Dedifferentiated amniotic fluid mesenchymal stem cell (primary cell): ENCODE measurements at regions not wholly inside any gene's neighbourhood (a gene's known extent, or its start where the extent isn't known, plus 50 kb on each side); places are given as distances from the start of the nearest gene placed in this dataset.
A peak's percentile ranks its signal among the peaks of the same experiment; 100 is the strongest.

Source experiments
- DNase-seq: peaks from one replicate; pipeline ENCODE4 v3.0.0-alpha.2; 2016; ENCODE audit errors: extremely low spot score

DNA sequence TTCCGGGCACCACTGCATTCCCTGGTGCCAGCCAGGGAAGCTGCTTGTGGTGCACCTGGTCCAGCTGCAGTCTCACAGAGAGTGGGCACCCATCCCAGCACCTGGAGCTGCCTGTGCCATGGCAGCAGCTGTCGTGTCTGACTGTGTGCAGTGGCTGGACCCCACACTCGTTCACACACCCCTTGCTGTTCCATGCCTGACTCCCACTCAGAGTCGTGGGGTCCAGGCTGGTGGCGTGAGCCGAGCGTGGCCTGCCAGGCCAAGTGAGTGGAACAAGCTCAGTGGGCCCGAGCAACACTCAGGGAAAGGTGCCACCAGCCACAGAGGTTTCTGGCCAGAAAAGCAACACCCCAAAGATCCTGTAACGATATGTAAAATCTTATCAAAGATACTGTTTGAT lies 97.2 kb upstream of the KCNK1 start:
- no peak for DNase-seq

- no peak for DNase-seq
Measured at GRCh38 chr1:233518344-233518743, 95.6 kb upstream of the KCNK1 start.

DNA sequence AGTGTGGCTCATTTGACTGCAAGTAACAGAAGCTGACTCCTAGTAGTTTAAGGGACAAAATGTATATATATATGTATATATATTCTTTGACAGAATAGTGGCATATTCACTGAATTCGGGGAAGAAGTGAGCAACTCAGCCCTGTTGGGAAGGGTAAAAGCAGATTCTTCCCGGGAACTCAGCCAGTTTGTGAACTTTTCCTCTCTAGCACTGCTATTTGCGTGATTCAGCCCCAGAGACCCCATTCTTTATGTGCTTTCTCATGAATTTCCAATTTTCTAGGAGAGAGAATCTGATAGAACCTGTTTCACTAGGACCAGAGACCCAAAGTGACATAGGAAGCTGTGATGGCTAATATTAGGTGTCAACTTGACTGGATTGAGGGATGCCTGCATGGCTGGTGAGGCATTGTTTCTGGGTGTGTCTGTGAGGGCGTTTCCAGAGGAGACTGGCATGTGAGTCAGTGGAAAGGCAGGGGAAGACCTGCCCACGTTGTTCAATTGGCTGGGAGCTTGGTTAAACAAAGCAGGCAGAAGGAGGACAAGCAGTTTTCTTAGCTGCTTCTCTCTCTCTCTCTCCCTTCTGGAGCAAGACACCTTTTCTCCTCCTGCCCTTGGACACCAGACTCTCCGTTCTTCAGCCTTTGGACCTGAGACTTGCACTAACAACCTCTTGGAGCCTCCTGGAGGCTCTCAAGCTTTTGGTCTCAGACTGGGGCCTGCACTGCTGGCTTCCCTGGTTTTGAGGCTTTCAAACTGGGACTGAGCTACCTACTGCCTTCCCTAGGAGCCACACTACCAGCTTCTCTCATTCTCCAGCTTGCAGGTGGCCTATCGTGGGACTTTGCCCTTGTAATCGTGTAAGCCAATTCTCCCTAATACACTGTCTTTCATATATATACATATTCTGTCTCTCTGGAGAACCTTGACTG lies 93.4 kb upstream of the KCNK1 start:
- peak; percentile 17 for DNase-seq

- no peak for DNase-seq
Measured at GRCh38 chr1:233523047-233523446, 90.9 kb upstream of the KCNK1 start.

DNA sequence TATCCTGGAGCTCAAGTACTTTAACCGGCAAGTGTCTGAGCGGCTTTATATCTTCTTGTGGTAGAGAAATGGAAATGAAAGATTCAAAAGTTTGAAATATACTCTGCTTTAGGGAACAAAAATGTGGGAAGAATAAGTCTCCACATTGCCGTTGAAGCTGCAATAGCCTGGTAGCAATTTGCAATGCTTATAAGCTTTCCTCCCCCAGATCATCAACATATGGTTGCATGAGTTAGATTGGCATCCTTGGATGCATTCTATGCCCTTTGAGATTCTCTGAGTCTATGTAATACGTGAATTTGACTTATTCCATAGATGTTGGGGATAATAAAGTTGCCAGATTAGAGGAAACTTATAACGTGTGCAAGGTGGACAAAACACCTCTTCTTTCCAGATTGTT lies 86.1 kb upstream of the KCNK1 start:
- no peak for DNase-seq

- DNase-seq: no peak
Measured at GRCh38 chr1:233530665-233531386, 83.1 kb upstream of the KCNK1 start.

GRCh38 chr1:233540816-233541215 lies 73.1 kb upstream of the KCNK1 start:
- no peak for DNase-seq

DNA sequence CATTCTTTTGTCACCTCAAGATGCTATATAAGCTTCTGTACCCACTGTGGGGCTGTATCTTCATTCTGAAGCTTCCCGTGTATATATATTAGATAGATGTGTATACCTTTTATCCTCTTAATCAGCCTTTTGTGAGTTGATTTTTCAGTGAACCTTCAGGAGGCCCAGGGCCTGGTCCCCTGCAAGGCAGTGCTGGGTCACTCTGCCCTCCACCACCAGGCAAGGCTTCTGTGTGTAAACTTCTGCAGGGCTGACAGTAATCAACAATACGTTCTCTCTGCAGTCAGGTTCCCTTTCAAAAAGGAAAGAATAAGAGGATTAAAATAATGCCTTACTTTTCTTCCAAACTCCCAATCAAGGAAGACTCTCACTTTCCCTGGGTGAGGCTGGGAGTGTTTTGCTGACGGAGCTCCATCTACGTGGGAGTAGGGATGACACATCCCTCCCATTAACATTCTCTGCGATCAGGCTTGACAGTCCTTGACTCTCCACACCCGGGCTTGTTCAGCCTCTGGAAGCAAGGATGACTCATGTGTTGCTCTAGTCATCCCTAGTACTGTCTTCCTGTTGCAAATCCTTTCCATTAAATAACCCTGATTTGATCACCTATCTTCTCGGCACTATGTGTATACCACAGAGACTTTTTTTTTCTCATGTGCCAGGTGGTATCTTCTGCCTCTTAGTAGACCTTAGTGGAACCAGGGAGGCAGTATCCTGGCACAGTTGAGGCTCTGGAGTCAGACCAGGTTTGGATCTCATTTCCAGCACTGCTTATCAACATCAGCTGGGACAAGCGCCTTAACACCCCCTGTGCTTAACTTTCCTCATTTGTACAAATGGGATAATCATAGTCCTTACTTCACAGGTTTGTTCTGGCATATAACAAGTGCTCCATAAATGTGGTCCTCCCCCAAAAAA lies 70.3 kb upstream of the KCNK1 start:
- peak; percentile 75 for DNase-seq

DNA sequence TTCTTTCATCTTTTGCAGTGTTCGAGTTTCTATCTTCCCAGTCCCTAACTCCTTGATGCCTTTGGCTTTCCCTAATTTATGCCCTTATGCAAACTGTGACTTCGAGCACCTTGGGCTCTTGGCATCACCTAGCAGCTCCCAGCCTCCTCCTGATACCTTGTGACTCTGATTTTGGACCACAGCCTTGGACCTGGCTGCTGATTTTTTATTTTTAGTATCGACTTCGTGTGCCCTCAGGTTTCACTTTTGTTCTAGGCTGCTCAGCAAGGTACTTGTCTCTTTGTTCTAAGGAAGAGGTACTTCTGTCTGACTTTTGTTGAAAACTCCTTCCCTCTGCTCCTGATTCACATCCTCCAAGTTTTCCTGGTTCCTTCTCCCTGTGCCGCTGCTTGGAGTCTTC lies 69.6 kb upstream of the KCNK1 start:
- no peak for DNase-seq

DNA sequence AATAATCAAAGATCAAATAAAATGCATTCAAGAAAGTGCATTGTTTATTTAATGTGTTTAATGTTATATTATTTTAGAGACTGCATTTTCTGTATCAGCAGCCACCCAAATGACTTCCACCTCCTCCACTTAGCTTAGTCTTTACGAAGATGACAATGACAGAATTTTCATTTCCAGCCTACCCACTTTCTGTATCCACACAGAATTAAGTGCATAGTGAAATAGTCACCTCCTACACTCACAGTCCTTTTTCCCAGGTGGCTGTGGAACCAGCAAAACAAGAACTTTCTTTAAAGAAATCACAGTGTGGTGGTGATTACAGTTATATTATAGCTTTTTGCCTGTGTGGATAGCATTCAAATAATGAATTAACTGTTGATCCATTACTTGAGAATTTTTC lies 66.2 kb upstream of the KCNK1 start:
- DNase-seq: no peak

DNA sequence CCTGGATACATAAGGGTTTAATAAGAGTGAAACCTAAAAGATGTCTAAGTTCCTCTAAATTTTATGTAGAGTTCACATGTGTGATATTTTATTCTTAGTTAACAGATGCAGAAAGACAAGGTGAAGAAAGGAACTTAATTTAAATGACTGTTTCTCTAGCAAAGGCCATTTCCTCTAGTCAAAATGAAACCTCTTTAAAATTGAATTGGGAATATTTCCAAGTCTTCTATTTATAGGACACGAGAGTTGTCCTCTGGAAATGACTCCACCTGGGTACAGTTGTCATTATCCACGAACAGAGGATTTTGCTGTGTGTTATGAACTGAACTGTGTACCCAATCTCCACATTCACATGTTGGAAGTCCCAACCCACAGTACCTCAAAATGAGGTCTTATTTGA lies 64.5 kb upstream of the KCNK1 start:
- no peak for DNase-seq

GRCh38 chr1:233549917-233550316 lies 64.0 kb upstream of the KCNK1 start:
- no peak for DNase-seq

DNA sequence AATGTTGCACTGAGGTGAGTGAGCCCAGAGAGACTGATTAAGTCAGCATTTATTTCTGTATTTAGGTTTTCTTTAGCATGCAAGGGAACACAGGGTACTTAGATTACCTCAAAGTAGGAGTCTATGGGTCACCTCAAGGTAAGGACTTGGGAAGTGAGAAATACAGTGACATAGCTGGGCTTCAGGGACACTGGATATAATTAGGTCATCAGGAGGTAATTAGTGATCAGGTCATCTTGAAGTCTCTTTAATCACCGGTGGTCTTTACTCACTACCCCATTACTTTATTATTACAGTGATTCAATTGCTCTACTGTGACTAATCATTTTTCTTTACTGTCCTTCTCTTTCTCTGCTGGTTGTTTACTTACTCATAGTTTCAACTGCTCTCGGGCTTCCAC lies 59.9 kb upstream of the KCNK1 start:
- DNase-seq: no peak

- DNase-seq: no peak
Measured at GRCh38 chr1:233561708-233562426, 52.0 kb upstream of the KCNK1 start.
